ENCODE measurements at regions not wholly inside any gene's neighbourhood (a gene's known extent, or its start where the extent isn't known, plus 50 kb on each side); places are given as distances from the start of the nearest gene placed in this dataset.

DNA sequence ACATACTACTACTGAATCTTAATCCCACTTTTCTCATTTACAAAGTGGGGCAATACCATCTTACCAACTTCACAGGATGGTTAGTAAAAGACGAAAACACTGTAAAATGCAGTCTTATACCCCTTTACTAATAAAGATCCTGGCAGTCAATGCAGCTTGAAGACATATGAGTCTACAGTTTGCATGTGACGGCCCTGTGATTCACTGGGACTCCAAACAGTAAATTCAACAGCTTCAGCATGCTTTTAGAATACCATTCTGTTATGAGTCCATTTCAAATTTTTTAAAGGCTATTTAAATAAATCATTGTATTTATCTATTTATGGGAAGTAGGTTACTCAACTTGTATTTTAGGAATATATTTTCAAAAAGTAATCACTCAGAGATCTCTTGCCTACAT lies 629.1 kb downstream of the LIG4 start:
- Histone ChIP-seq H3K36me3 (ENCODE audit: control insufficient read depth in 1 of 2, insufficient read depth in 2 of 2, low read length in 2 of 2) (no peaks in the 10 kb centered on the region), H3K4me3 (ENCODE audit: low read depth in 1 of 2, low read length in 2 of 2) (no peak overlapping the region), H3K4me1 (ENCODE audit: control insufficient read depth in 1 of 2, insufficient read depth in 2 of 2, low read length in 2 of 2) (no peaks in the 10 kb centered on the region)

DNA sequence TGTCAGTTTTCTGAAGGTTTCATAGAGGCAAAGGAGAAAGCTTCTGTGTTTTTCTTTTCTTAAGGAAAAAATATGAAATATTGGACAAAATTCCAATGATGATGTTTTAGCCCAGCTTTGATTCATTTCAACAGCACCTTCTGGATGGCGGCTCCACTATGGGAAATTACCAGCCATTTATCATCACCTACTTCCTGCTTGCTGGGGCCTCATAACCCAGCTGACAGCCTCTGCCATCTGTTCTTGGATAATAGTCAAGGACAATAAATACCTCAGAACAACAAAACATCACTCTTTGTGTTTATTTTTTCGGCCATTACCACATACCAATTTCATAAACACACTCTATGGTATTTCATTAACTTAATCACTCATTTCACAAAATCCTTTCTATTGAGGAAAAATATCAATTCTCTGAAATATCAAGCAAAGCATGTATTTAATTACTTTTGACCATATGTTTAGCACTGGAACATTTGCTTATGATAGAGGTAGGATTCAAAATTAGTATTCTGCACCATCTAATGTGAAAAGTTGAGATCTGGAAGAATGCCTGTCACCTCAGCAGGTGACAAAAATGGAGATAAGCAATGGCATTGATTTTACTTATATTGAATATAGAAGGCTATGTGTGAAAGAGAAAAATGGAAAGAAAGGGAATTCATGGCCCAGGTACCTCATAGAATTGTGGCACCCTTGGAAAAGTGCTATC lies 629.7 kb downstream of the LIG4 start:
- Histone ChIP-seq H3K4me3 (ENCODE audit: low read depth in 1 of 2, low read length in 2 of 2) (no peak overlapping the region), H3K4me1 (ENCODE audit: control insufficient read depth in 1 of 2, insufficient read depth in 2 of 2, low read length in 2 of 2) (no peaks in the 10 kb centered on the region), H3K9me3 (ENCODE audit: control insufficient read depth in 1 of 2, low read length in 2 of 2) (no peaks in the 10 kb centered on the region), H3K27me3 (ENCODE audit: low read depth, low read length) (no peaks in the 10 kb centered on the region), H3K27ac (ENCODE audit: low read length) (no peak overlapping the region), H3K36me3 (ENCODE audit: control insufficient read depth in 1 of 2, insufficient read depth in 2 of 2, low read length in 2 of 2) (no peaks in the 10 kb centered on the region)

More for the DNA sequence above, 629.1 kb downstream of the LIG4 start:
- Histone ChIP-seq H3K27me3 (ENCODE audit: low read depth, low read length) (no peaks in the 10 kb centered on the region), H3K27ac (ENCODE audit: low read length) (no peak overlapping the region), H3K9me3 (ENCODE audit: control insufficient read depth in 1 of 2, low read length in 2 of 2) (no peaks in the 10 kb centered on the region)

DNA sequence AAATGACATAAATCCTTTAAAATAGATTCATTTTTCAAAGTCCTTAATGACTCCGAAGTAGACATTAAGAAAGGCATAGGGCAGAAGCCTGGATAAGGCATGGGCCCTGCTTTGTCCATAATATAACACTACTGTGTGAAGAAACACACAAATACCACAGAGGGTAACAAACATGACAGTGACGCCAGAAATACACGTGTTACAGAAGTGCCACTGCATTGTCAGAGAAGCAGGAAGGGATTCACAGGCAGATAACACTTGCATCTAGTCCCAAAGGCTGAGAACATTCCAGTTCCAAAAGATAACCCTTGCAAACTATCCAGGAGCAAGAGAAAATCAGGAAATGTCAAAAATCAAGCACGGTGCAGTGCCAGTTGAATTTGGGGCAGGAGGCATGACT lies 633.2 kb downstream of the LIG4 start:
- Histone ChIP-seq H3K4me1 (ENCODE audit: control insufficient read depth in 1 of 2, insufficient read depth in 2 of 2, low read length in 2 of 2) (no peaks in the 10 kb centered on the region), H3K27ac (ENCODE audit: low read length) (no peak overlapping the region), H3K4me3 (ENCODE audit: low read depth in 1 of 2, low read length in 2 of 2) (no peak overlapping the region)

DNA sequence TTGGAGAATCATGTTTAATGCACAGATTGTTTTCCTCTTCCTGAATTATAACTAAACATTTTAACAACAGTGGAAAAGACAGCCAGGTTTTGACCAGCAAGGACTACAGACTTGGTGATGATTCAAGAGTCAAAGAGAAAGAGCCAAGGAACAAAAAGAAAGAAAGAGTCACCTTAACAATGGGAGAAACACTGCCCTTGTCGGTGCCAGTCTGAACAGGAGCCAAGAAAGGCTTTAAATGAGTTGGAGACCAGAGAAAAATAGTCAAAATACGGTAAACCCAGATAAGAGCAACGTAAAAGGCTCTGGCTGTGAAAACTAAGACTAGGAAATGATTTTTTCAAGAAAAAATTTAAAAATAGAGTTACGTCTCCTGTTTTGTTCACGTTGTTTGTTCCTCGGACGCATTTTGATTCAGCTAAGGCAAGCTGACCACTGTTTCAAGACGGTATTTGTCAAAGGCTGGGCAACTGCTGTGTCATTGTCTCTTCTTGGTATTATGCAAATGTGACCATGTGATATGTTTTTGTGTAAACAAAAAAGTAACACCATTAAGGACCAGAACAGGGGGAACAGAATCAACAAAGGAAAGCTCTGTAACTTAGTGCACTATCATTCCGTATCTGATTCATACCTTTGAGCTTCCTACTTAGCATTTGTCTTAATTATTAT lies 634.5 kb downstream of the LIG4 start:
- Histone ChIP-seq H3K4me1 (ENCODE audit: control insufficient read depth in 1 of 2, insufficient read depth in 2 of 2, low read length in 2 of 2) (no peaks in the 10 kb centered on the region), H3K27ac (ENCODE audit: low read length) (no peak overlapping the region), H3K9me3 (ENCODE audit: control insufficient read depth in 1 of 2, low read length in 2 of 2) (no peaks in the 10 kb centered on the region), H3K4me3 (ENCODE audit: low read depth in 1 of 2, low read length in 2 of 2) (no peak overlapping the region), H3K27me3 (ENCODE audit: low read depth, low read length) (no peaks in the 10 kb centered on the region), H3K36me3 (ENCODE audit: control insufficient read depth in 1 of 2, insufficient read depth in 2 of 2, low read length in 2 of 2) (no peaks in the 10 kb centered on the region)

More for the DNA sequence above, 633.2 kb downstream of the LIG4 start:
- Histone ChIP-seq H3K9me3 (ENCODE audit: control insufficient read depth in 1 of 2, low read length in 2 of 2) (no peaks in the 10 kb centered on the region), H3K36me3 (ENCODE audit: control insufficient read depth in 1 of 2, insufficient read depth in 2 of 2, low read length in 2 of 2) (no peaks in the 10 kb centered on the region), H3K27me3 (ENCODE audit: low read depth, low read length) (no peaks in the 10 kb centered on the region)

DNA sequence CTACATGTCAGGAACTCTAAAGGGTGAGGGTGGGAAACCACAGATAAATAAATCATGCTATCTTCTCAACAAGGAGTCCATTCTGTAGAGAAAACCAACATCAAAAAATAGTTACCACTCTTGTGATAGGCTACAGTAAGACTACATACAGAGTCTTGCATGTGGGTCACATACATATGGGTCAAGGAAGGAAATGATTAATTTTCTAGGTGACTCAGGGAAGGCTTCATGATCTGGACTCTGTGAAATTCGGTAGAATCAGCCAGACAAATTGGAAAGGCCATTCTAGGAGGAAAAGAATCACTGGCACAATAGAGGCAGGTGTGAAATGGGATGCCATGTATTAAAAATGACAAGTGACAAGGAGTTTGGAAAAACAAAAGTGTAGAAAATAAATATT lies 638.9 kb downstream of the LIG4 start:
- H3K27me3 ChIP-seq (ENCODE audit: low read depth, low read length): no peaks in the 10 kb centered on the region
- H3K4me3 ChIP-seq (ENCODE audit: low read depth in 1 of 2, low read length in 2 of 2): no peak overlapping the region
- no peaks in the 10 kb centered on the region for H3K9me3 ChIP-seq (ENCODE audit: control insufficient read depth in 1 of 2, low read length in 2 of 2)
- no peaks in the 10 kb centered on the region for H3K36me3 ChIP-seq (ENCODE audit: control insufficient read depth in 1 of 2, insufficient read depth in 2 of 2, low read length in 2 of 2)
- no peak overlapping the region for H3K27ac ChIP-seq (ENCODE audit: low read length)
- no peaks in the 10 kb centered on the region for H3K4me1 ChIP-seq (ENCODE audit: control insufficient read depth in 1 of 2, insufficient read depth in 2 of 2, low read length in 2 of 2)

DNA sequence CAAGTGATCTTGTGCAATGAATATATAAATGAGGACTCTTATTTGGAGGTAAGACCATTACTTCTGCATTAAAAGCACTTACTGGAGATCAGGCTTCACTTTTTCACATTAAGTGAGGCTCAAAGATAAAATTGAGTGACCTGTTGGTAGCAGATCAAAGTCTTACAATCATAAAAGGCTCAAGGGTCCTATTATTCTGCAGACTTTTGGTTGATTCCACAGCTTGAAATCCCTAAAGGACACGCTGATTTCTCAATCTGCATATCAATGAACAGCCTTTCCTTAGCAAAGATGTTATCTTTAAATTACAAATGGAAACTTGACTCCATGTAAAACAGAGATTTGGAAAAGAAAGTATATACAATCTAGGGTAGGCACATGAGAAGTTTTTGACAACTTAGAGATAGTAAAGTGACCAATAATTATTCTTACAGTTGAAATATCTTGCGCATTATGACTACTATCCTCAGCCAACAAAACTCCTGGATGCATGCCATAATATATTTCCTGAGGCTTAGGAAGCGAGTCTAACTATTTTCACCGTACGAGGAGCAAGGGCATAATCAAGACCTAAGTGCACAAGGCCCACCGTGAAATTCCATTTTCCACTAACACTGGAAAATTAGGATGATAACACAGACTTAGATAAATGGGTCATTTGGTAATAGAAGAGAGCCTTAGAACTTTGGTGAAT lies 640.7 kb downstream of the LIG4 start:
- no peaks in the 10 kb centered on the region for H3K9me3 ChIP-seq (ENCODE audit: control insufficient read depth in 1 of 2, low read length in 2 of 2)
- H3K4me3 ChIP-seq (ENCODE audit: low read depth in 1 of 2, low read length in 2 of 2): no peak overlapping the region
- no peaks in the 10 kb centered on the region for H3K36me3 ChIP-seq (ENCODE audit: control insufficient read depth in 1 of 2, insufficient read depth in 2 of 2, low read length in 2 of 2)
- no peaks in the 10 kb centered on the region for H3K4me1 ChIP-seq (ENCODE audit: control insufficient read depth in 1 of 2, insufficient read depth in 2 of 2, low read length in 2 of 2)
- H3K27me3 ChIP-seq (ENCODE audit: low read depth, low read length): no peaks in the 10 kb centered on the region
- H3K27ac ChIP-seq (ENCODE audit: low read length): no peak overlapping the region

DNA sequence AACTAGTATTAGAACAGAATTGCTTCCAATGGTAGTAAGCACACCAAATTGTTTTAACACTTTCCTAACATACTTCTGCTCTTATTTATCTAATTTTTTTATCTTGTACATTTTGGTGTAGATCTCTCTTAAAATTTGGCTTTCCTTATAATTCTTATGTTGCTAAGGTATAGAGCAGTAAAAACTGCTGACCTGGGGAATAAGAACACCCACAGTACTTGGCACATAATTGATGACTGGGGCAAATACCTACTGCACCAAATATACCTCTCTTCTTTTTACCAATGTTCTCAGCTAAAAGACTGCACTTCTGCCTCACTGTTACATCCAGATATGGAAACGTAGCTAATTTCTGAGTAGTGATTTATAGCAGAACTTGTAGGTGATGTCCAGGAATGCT lies 642.2 kb downstream of the LIG4 start:
- Histone ChIP-seq H3K9me3 (ENCODE audit: control insufficient read depth in 1 of 2, low read length in 2 of 2) (no peaks in the 10 kb centered on the region), H3K27ac (ENCODE audit: low read length) (no peak overlapping the region), H3K27me3 (ENCODE audit: low read depth, low read length) (no peaks in the 10 kb centered on the region), H3K36me3 (ENCODE audit: control insufficient read depth in 1 of 2, insufficient read depth in 2 of 2, low read length in 2 of 2) (no peaks in the 10 kb centered on the region), H3K4me1 (ENCODE audit: control insufficient read depth in 1 of 2, insufficient read depth in 2 of 2, low read length in 2 of 2) (no peaks in the 10 kb centered on the region), H3K4me3 (ENCODE audit: low read depth in 1 of 2, low read length in 2 of 2) (no peak overlapping the region)

DNA sequence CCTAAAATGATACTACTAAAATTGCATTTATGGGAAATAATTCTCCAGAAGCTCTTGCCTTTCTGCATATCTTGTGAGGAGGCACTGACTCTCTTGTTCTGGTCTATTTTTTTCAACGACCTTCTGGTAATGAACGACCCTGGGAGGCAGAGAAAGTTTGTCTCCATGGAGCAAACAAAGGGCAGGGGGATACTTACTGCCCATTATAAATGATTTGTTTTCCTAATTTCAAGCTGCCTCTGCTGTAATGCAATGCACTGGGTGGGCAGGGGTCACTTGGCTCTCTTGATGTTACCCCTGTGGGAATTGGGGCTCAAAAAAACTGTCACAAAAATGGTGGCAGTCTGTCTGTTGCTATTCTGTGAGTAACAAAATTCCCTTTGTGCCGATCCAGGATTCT lies 643.2 kb downstream of the LIG4 start:
- H3K27ac ChIP-seq (ENCODE audit: low read length): no peak overlapping the region
- H3K4me3 ChIP-seq (ENCODE audit: low read depth in 1 of 2, low read length in 2 of 2): no peak overlapping the region
- no peaks in the 10 kb centered on the region for H3K36me3 ChIP-seq (ENCODE audit: control insufficient read depth in 1 of 2, insufficient read depth in 2 of 2, low read length in 2 of 2)
- no peaks in the 10 kb centered on the region for H3K27me3 ChIP-seq (ENCODE audit: low read depth, low read length)
- H3K9me3 ChIP-seq (ENCODE audit: control insufficient read depth in 1 of 2, low read length in 2 of 2): peaks cover 0 to 2% of the 10 kb centered on the region in 2 donors
- no peaks in the 10 kb centered on the region for H3K4me1 ChIP-seq (ENCODE audit: control insufficient read depth in 1 of 2, insufficient read depth in 2 of 2, low read length in 2 of 2)

DNA sequence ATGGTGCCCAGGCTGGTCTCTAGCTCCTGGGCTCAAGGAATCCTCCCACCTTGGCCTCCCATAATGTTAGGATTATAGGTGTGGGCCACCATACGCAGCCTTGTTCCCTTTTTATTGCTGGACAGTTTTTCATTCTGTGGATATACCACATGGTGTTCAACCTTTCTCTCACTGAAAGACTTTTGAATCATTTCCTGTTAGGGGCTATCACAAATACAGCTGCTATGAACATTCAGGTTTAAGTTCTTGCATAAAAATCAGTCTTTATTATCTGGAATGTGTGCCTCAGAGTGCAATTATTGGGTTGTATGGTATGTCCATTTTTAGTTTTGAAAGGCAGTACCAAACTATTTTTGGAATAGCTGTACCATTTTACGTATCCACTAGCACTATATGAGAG lies 647.2 kb downstream of the LIG4 start:
- peaks cover 0 to 2% of the 10 kb centered on the region in 2 donors for H3K9me3 ChIP-seq (ENCODE audit: control insufficient read depth in 1 of 2, low read length in 2 of 2)
- H3K27ac ChIP-seq (ENCODE audit: low read length): no peak overlapping the region
- no peak overlapping the region for H3K4me3 ChIP-seq (ENCODE audit: low read depth in 1 of 2, low read length in 2 of 2)
- no peaks in the 10 kb centered on the region for H3K27me3 ChIP-seq (ENCODE audit: low read depth, low read length)
- H3K36me3 ChIP-seq (ENCODE audit: control insufficient read depth in 1 of 2, insufficient read depth in 2 of 2, low read length in 2 of 2): no peaks in the 10 kb centered on the region
- H3K4me1 ChIP-seq (ENCODE audit: control insufficient read depth in 1 of 2, insufficient read depth in 2 of 2, low read length in 2 of 2): no peaks in the 10 kb centered on the region

DNA sequence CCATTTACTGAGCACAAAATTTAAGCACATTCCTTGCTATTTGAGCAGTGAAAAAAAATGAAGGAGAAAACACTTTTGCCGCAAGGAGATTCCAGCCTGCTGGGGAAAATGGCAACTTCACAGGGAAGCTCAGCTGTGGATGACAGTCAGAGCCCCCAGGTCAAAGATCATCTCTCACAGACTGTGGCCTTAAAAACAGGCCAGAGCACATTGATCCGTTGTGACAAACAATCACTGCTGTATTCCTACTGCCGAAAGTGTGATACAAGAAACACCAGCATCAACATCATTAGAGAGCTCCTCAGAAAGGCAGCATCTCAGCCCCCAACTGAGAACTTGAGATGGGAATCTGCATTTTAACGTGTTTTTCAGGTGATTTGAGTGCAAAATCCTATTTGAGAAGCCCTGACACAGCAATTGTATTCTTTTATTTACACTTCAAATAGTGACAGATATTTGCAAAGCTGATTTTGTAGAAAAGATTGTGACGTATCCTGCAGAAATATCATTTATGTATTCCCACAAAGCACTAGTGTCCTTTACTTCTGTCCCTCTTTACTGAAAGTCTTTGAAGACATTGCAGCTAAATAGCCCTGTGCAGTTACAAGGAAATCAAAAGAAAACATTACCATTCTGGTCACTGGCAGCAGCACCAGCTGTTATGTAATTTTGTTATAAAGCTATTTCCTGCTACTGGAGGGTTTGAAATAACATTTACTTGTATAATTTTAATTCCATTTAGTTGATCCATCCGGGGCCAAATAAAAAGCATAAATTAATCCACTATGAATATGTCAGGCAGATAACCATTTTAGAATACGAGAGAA lies 652.0 kb downstream of the LIG4 start:
- Histone ChIP-seq H3K27ac (ENCODE audit: low read length) (no peak overlapping the region), H3K4me1 (ENCODE audit: control insufficient read depth in 1 of 2, insufficient read depth in 2 of 2, low read length in 2 of 2) (no peaks in the 10 kb centered on the region), H3K36me3 (ENCODE audit: control insufficient read depth in 1 of 2, insufficient read depth in 2 of 2, low read length in 2 of 2) (no peaks in the 10 kb centered on the region), H3K27me3 (ENCODE audit: low read depth, low read length) (no peaks in the 10 kb centered on the region), H3K9me3 (ENCODE audit: control insufficient read depth in 1 of 2, low read length in 2 of 2) (peaks cover 0 to 2% of the 10 kb centered on the region in 2 donors), H3K4me3 (ENCODE audit: low read depth in 1 of 2, low read length in 2 of 2) (no peak overlapping the region)

DNA sequence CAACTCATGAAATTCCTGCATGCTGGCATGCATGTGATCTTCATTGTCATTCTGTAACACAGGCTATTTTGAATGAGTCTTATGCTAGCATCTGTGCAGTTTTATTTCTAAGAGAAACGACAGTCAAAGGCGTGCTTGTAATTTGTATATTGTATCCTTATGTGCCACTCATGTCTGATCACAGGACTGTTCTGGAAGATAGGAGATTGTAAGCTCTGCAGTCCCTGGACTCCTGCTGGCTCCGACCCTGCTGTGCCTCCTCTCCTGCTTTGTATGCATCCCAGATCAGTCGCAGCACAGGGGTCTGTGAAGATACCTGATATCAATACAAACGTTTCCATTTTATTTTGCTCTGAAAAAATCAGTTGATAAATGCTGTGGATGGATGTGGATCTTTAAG lies 653.1 kb downstream of the LIG4 start:
- Histone ChIP-seq H3K27ac (ENCODE audit: low read length) (no peak overlapping the region), H3K4me3 (ENCODE audit: low read depth in 1 of 2, low read length in 2 of 2) (no peak overlapping the region), H3K9me3 (ENCODE audit: control insufficient read depth in 1 of 2, low read length in 2 of 2) (no peaks in the 10 kb centered on the region), H3K4me1 (ENCODE audit: control insufficient read depth in 1 of 2, insufficient read depth in 2 of 2, low read length in 2 of 2) (no peaks in the 10 kb centered on the region), H3K27me3 (ENCODE audit: low read depth, low read length) (no peaks in the 10 kb centered on the region), H3K36me3 (ENCODE audit: control insufficient read depth in 1 of 2, insufficient read depth in 2 of 2, low read length in 2 of 2) (no peaks in the 10 kb centered on the region)
